Panc1 (cell line): ENCODE measurements at regions not wholly inside any gene's neighbourhood (a gene's known extent, or its start where the extent isn't known, plus 50 kb on each side); places are given as distances from the start of the nearest gene placed in this dataset.
"Not testable (repeated sequence)": the region's sequence is repeated elsewhere in the genome, so short reads cannot be mapped to it uniquely, and the experiment has no call there.

Experiments
- ATAC-seq: fragments of 200-7000 bp; cut with Tn5 transposase; 2 replicates; pipeline ENCODE4 v1.9.1; 2020; ENCODE audit warnings: mild to moderate bottlenecking, moderate library complexity
- BruUV-seq: library from RNA; stranded (reverse); fragments of 400-500 nt; replicated peaks from 2 replicates; lab custom pipeline; 2021; lab: Mats Ljungman, UMichigan
- CTCF ChIA-PET: fragments of 300-600 bp; sonication (Branson Sonifier 250); formaldehyde crosslinking; loops from one replicate; lab custom pipeline; 2022; ENCODE audit warnings: antibody characterized with exemption; lab: Charles Lee
- POLR2A ChIA-PET: fragments of 300-600 bp; sonication (Branson Sonifier 250); formaldehyde crosslinking; loops from one replicate; lab custom pipeline; 2022; ENCODE audit warnings: antibody characterized with exemption; lab: Charles Lee
- DNase-seq: peaks from one replicate; pipeline ENCODE4 v3.0.0-alpha.2; 2010; ENCODE audit warnings: low read depth, low spot score
- H3K27ac ChIP-seq: 2 replicates; pipeline ENCODE4 v1.5.1; 2011; ENCODE audit warnings: mild to moderate bottlenecking, low read length, inconsistent platforms
- H3K27me3 ChIP-seq: fragments of 200-500 bp; sonication (Bioruptor generic); 2 replicates; pipeline ENCODE4 v1.6.0; 2014; ENCODE audit warnings: low read length, inconsistent platforms; ENCODE audit not compliant: control insufficient read depth, insufficient read depth
- H3K36me3 ChIP-seq: fragments of 200-500 bp; sonication (Bioruptor generic); 2 replicates; pipeline ENCODE4 v1.5.1; 2014; ENCODE audit warnings: inconsistent platforms, mild to moderate bottlenecking, low read length, moderate library complexity; ENCODE audit not compliant: control insufficient read depth, insufficient read depth
- H3K4me1 ChIP-seq: 2 replicates; pipeline ENCODE4 v1.5.1; 2011; ENCODE audit warnings: inconsistent platforms, mild to moderate bottlenecking, low read length, moderate library complexity; ENCODE audit not compliant: control insufficient read depth, insufficient read depth
- H3K4me3 ChIP-seq, 2 experiments: 2 replicates each; pipeline ENCODE4 v1.5.1; 2011 to 2012; ENCODE audit warnings: low read depth in 2 of 2, low read length in 2 of 2, mild to moderate bottlenecking in 2 of 2, inconsistent platforms in 1 of 2, moderate library complexity in 1 of 2
- H3K9me3 ChIP-seq: fragments of 200-500 bp; sonication (Bioruptor generic); 2 replicates; pipeline ENCODE4 v1.5.1; 2014; ENCODE audit warnings: low read depth, mild to moderate bottlenecking, inconsistent platforms, low read length, moderate library complexity; ENCODE audit not compliant: control insufficient read depth, insufficient read depth
- POLR2AphosphoS5 ChIP-seq: IDR thresholded peaks from 2 replicates; pipeline ENCODE4 v1.6.1; 2012; ENCODE audit warnings: mild to moderate bottlenecking, low read depth, low read length, moderate library complexity
- SIN3A ChIP-seq: IDR thresholded peaks from 2 replicates; pipeline ENCODE4 v1.6.1; 2012; ENCODE audit warnings: low read depth, mild to moderate bottlenecking, low read length, moderate library complexity, borderline replicate concordance; ENCODE audit not compliant: insufficient read depth
- in situ Hi-C: cut with HindIII; loops from 2 replicates; pipeline ENCODE4 v1.10.0; 2016; ENCODE audit warnings: low sequenced_read_pairs, low pct_unique_long_range_greater_than_20kb
- intact Hi-C: fragments of 100-400 bp; cut with micrococcal nuclease; formaldehyde crosslinking; loops from one replicate; pipeline ENCODE4 v1.10.0; 2022; ENCODE audit not compliant: unreplicated experiment
- TF ChIP-seq, protein P1 (sequence below), 2 experiments: IDR thresholded peaks; 2 replicates each; pipeline ENCODE4 v1.6.1; 2011 to 2012; ENCODE audit warnings: low read depth in 2 of 2, control low read depth in 1 of 2, low read length in 1 of 2, mild to moderate bottlenecking in 1 of 2, moderate library complexity in 1 of 2; ENCODE audit not compliant: insufficient read depth in 1 of 2
- TF ChIP-seq, protein P2 (sequence below): fragments of 450-650 bp; IDR thresholded peaks from 2 replicates; pipeline ENCODE4 v1.5.1; 2017; ENCODE audit warnings: mild to moderate bottlenecking

DNA sequence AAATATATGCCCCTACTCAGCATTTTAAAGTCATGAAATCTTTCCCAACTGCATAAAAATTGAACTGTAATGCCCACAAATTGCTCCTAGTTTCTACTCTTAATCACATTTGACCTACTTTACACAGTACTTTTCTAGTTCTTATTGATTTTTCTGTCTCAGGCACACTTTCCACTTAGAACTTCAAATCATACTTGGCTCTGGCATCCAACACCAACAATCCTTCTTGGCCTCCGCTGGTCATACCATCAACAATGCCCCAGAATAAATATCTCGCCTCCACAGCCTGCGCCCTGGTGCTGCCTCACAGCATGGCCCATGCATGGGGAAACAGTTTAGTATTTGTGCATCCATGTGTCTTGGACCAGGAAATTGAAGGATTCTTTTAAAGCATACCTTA, 107.5 kb upstream of the SYT10 start:
- TF ChIP-seq SIN3A, result no peak
- TF ChIP-seq, protein P1, sequence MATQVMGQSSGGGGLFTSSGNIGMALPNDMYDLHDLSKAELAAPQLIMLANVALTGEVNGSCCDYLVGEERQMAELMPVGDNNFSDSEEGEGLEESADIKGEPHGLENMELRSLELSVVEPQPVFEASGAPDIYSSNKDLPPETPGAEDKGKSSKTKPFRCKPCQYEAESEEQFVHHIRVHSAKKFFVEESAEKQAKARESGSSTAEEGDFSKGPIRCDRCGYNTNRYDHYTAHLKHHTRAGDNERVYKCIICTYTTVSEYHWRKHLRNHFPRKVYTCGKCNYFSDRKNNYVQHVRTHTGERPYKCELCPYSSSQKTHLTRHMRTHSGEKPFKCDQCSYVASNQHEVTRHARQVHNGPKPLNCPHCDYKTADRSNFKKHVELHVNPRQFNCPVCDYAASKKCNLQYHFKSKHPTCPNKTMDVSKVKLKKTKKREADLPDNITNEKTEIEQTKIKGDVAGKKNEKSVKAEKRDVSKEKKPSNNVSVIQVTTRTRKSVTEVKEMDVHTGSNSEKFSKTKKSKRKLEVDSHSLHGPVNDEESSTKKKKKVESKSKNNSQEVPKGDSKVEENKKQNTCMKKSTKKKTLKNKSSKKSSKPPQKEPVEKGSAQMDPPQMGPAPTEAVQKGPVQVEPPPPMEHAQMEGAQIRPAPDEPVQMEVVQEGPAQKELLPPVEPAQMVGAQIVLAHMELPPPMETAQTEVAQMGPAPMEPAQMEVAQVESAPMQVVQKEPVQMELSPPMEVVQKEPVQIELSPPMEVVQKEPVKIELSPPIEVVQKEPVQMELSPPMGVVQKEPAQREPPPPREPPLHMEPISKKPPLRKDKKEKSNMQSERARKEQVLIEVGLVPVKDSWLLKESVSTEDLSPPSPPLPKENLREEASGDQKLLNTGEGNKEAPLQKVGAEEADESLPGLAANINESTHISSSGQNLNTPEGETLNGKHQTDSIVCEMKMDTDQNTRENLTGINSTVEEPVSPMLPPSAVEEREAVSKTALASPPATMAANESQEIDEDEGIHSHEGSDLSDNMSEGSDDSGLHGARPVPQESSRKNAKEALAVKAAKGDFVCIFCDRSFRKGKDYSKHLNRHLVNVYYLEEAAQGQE (IDR thresholded peaks at IDR 0.05; ENCODE audit: insufficient read depth in 1 of 2, low read depth in 2 of 2, low read length in 1 of 2), result no peak
- ATAC-seq, result no peak
- ChIA-PET POLR2A (no interaction called here), CTCF (no interaction called here)
- in situ Hi-C loops (no loop called here), intact Hi-C loops (no loop called here)
- no peaks in the 10 kb centered on the region for H3K27me3 ChIP-seq
- H3K36me3 ChIP-seq, result no peaks in the 10 kb centered on the region
- BruUV-seq, result no TSS peak
- no peak overlapping the region for H3K27ac ChIP-seq
- no peaks in the 10 kb centered on the region for H3K4me1 ChIP-seq
- H3K9me3 ChIP-seq, result no peaks in the 10 kb centered on the region; the same call in 1 of the 2 replicates
- DNase-seq, result no peak
- no peak overlapping the region for H3K4me3 ChIP-seq

DNA sequence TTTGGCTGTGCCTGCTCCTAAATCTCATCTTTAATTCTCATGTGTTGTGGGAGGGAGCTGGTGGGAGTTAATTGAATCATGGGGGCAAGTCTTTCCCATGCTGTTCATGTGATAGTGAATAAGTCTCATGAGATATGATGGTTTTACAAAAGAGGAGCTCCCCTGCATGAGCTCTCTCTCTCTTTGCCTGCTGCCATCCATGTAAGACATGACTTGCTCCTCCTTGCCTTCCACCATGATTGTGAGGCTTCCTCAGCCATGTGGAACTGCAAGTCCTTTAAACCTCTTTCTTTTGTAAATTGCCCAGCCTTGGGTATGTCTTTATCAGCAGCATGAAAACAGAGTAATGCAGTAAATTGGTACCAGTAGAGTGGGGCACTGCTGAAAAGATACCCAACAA, 110.6 kb upstream of the SYT10 start:
- intact Hi-C loops, ATAC-seq, H3K27me3 ChIP-seq, CTCF ChIA-PET, H3K27ac ChIP-seq, H3K36me3 ChIP-seq, DNase-seq, BruUV-seq, H3K9me3 ChIP-seq, H3K4me3 ChIP-seq, POLR2A ChIA-PET, H3K4me1 ChIP-seq, in situ Hi-C loops: not testable (repeated sequence)

DNA sequence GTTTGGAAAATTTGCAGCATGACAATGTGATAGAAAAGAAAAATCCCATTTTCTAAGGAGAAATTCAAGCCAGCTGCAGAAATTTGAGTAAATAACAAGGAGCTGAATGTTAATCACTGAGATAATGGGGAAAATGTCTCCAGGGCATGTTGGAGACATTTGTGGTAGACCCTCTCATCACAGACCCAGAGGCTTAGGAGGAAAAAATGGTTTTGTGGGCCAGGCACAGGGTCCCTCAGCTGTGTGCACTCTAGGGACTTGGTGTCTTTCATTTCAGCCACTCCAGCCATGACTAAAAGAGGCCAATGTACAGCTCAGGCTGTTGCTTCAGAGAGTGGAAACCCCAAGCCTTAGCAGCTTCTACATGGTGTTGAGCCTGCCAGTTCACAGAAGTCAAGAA, 111.4 kb upstream of the SYT10 start:
- TF ChIP-seq POLR2AphosphoS5, result no peak
- TF ChIP-seq, protein P2, sequence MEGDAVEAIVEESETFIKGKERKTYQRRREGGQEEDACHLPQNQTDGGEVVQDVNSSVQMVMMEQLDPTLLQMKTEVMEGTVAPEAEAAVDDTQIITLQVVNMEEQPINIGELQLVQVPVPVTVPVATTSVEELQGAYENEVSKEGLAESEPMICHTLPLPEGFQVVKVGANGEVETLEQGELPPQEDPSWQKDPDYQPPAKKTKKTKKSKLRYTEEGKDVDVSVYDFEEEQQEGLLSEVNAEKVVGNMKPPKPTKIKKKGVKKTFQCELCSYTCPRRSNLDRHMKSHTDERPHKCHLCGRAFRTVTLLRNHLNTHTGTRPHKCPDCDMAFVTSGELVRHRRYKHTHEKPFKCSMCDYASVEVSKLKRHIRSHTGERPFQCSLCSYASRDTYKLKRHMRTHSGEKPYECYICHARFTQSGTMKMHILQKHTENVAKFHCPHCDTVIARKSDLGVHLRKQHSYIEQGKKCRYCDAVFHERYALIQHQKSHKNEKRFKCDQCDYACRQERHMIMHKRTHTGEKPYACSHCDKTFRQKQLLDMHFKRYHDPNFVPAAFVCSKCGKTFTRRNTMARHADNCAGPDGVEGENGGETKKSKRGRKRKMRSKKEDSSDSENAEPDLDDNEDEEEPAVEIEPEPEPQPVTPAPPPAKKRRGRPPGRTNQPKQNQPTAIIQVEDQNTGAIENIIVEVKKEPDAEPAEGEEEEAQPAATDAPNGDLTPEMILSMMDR, result no peak
- TF ChIP-seq SIN3A, result no peak
- POLR2A ChIA-PET, result no interaction called here
- no peak overlapping the region for H3K4me3 ChIP-seq

More for the DNA sequence above, 111.4 kb upstream of the SYT10 start:
- DNase-seq, result no peak
- CTCF ChIA-PET, result no interaction called here
- Histone ChIP-seq H3K36me3 (no peaks in the 10 kb centered on the region), H3K27ac (no peak overlapping the region), H3K27me3 (no peaks in the 10 kb centered on the region), H3K4me1 (no peaks in the 10 kb centered on the region), H3K9me3 (no peaks in the 10 kb centered on the region; the same call in 1 of the 2 replicates)
- no TSS peak for BruUV-seq
- in situ Hi-C loops (no loop called here), intact Hi-C loops (no loop called here)
- no peak for ATAC-seq
